ENCODE measurements at regions not wholly inside any gene's neighbourhood (a gene's known extent, or its start where the extent isn't known, plus 50 kb on each side); places are given as distances from the start of the nearest gene placed in this dataset.

GRCh38 chr1:166479052-166479631, 312.3 kb upstream of the FAM78B start:
- TF ChIP-seq, protein P1, sequence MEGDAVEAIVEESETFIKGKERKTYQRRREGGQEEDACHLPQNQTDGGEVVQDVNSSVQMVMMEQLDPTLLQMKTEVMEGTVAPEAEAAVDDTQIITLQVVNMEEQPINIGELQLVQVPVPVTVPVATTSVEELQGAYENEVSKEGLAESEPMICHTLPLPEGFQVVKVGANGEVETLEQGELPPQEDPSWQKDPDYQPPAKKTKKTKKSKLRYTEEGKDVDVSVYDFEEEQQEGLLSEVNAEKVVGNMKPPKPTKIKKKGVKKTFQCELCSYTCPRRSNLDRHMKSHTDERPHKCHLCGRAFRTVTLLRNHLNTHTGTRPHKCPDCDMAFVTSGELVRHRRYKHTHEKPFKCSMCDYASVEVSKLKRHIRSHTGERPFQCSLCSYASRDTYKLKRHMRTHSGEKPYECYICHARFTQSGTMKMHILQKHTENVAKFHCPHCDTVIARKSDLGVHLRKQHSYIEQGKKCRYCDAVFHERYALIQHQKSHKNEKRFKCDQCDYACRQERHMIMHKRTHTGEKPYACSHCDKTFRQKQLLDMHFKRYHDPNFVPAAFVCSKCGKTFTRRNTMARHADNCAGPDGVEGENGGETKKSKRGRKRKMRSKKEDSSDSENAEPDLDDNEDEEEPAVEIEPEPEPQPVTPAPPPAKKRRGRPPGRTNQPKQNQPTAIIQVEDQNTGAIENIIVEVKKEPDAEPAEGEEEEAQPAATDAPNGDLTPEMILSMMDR (IDR thresholded peaks at IDR 0.05; ENCODE audit: insufficient read depth, low read depth, low read length) = peak; percentile 83
- no peak for TF ChIP-seq EZH2 (IDR thresholded peaks at IDR 0.05; ENCODE audit: insufficient read depth, low read length)
